GM18508 (cell line): ENCODE measurements at regions not wholly inside any gene's neighbourhood (a gene's known extent, or its start where the extent isn't known, plus 50 kb on each side); places are given as distances from the start of the nearest gene placed in this dataset.
A peak's percentile ranks its signal among the peaks of the same experiment; 100 is the strongest.
"Not testable (repeated sequence)": the region's sequence is repeated elsewhere in the genome, so short reads cannot be mapped to it uniquely, and the experiment has no call there.

ENCODE experiments used
- ATAC-seq: cut with Tn5 transposase; IDR thresholded peaks from one replicate; pipeline ENCODE4 v1.9.1; 2021; ENCODE audit warnings: moderate number of reproducible peaks; ENCODE audit not compliant: insufficient read depth, unreplicated experiment

GRCh38 chr2:150373374-150373773, 114.1 kb downstream of the RND3 start:
- no peak for ATAC-seq

- ATAC-seq, result no peak
These were observed 116.2 kb downstream of the RND3 start for GRCh38 chr2:150371044-150371818.

GRCh38 chr2:150370561-150370960, 116.9 kb downstream of the RND3 start:
- ATAC-seq, result no peak

GRCh38 chr2:150369862-150370261, 117.6 kb downstream of the RND3 start:
- no peak for ATAC-seq

GRCh38 chr2:150358468-150358807, 129.0 kb downstream of the RND3 start:
- no peak for ATAC-seq

- ATAC-seq, result peak; percentile 44
These were observed 129.5 kb downstream of the RND3 start for GRCh38 chr2:150357770-150358467.

GRCh38 chr2:150355440-150355839, 132.0 kb downstream of the RND3 start:
- no peak for ATAC-seq

- ATAC-seq, result no peak
These were observed 134.1 kb downstream of the RND3 start for GRCh38 chr2:150353376-150353775.

- ATAC-seq, result no peak
These were observed 135.5 kb downstream of the RND3 start for GRCh38 chr2:150351922-150352321.

- no peak for ATAC-seq
These were observed 137.0 kb downstream of the RND3 start for GRCh38 chr2:150350500-150350899.

- no peak for ATAC-seq
These were observed 140.7 kb downstream of the RND3 start for GRCh38 chr2:150346806-150347205.

GRCh38 chr2:150341982-150342680, 145.3 kb downstream of the RND3 start:
- ATAC-seq, result no peak

- ATAC-seq, result no peak
These were observed 147.5 kb downstream of the RND3 start for GRCh38 chr2:150339951-150340350.

GRCh38 chr2:150339282-150339681, 148.2 kb downstream of the RND3 start:
- no peak for ATAC-seq

- no peak for ATAC-seq
These were observed 151.9 kb downstream of the RND3 start for GRCh38 chr2:150335596-150335995.

- ATAC-seq, result no peak
These were observed 155.1 kb downstream of the RND3 start for GRCh38 chr2:150332383-150332782.

GRCh38 chr2:150327564-150328489, 159.6 kb downstream of the RND3 start:
- ATAC-seq, result no peak

- no peak for ATAC-seq
These were observed 161.7 kb downstream of the RND3 start for GRCh38 chr2:150325656-150326314.

- ATAC-seq, result not testable (repeated sequence)
These were observed 164.4 kb downstream of the RND3 start for GRCh38 chr2:150323071-150323470.

- ATAC-seq, result no peak
These were observed 166.9 kb downstream of the RND3 start for GRCh38 chr2:150320608-150321007.
